22Rv1 (cell line): ENCODE measurements at regions not wholly inside any gene's neighbourhood (a gene's known extent, or its start where the extent isn't known, plus 50 kb on each side); places are given as distances from the start of the nearest gene placed in this dataset.

Experiments
- CTCF ChIP-seq: fragments of 450-650 bp; IDR thresholded peaks from 2 replicates; pipeline ENCODE4 v1.5.1; 2017; ENCODE audit warnings: mild to moderate bottlenecking
- ZFX ChIP-seq: fragments of 450-650 bp; IDR thresholded peaks from 2 replicates; pipeline ENCODE4 v1.6.1; 2017; ENCODE audit warnings: antibody characterized with exemption, borderline replicate concordance

- TF ChIP-seq CTCF (no peak), ZFX (no peak)
Observed at GRCh38 chr11:44446996-44447771, 118.3 kb upstream of the CD82 start.
